ENCODE measurements at regions not wholly inside any gene's neighbourhood (a gene's known extent, or its start where the extent isn't known, plus 50 kb on each side); places are given as distances from the start of the nearest gene placed in this dataset.

GRCh38 chr12:131583090-131583712 lies 127.7 kb upstream of the SFSWAP start:
- Histone ChIP-seq H3K79me2 (replicated peaks; ENCODE audit: insufficient read depth, low read length) (no peaks in the 10 kb centered on the region), H3K27me3 (ENCODE audit: insufficient read depth, low read depth, low read length) (no peaks in the 10 kb centered on the region), H3K36me3 (ENCODE audit: insufficient read depth, low read length) (no peaks in the 10 kb centered on the region), H3K4me2 (ENCODE audit: low read length) (no peak overlapping the region), H3K9me2 (ENCODE audit: insufficient read depth, low read length) (no peaks in the 10 kb centered on the region), H4K20me1 (ENCODE audit: insufficient read depth) (no peaks in the 10 kb centered on the region), H3F3A (ENCODE audit: insufficient read depth, low read length, poor library complexity, severe bottlenecking) (no peaks in the 10 kb centered on the region), H3K27ac (ENCODE audit: low read length) (no peak overlapping the region), H3K4me3 (ENCODE audit: low read length) (no peak overlapping the region), H2AFZ (ENCODE audit: low read depth, low read length) (no peak overlapping the region), H3K9ac (ENCODE audit: low read length) (no peak overlapping the region), H3K9me3 (ENCODE audit: low read length) (no peaks in the 10 kb centered on the region)
- TF ChIP-seq TAF1 (IDR thresholded peaks at IDR 0.05; ENCODE audit: low read depth) (no peak), EP300 (conservative IDR thresholded peaks at IDR 0.05; ENCODE audit: poor library complexity, severe bottlenecking) (peak; percentile 23)

DNA sequence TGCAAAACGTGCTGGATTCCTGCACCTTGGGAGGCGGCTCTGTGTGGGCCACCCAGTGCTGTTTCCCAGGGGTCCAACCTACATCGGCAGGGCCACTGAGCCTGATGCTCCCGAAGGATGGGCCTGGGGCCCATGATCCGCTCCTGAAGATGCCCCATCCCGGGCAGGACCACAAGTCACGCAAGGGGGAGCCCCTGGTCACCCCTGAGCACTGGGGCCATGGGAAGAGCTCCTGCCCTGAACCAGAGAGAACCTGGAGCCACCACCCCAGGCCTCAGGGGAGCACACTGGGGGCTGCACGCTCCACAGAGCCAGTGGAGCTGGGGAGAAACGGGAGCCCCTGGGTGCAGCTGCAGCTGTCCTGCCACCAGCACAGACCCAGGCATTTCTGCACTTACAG lies 124.6 kb upstream of the SFSWAP start:
- Histone ChIP-seq H3F3A (ENCODE audit: insufficient read depth, low read length, poor library complexity, severe bottlenecking) (no peaks in the 10 kb centered on the region), H3K79me2 (replicated peaks; ENCODE audit: insufficient read depth, low read length) (no peaks in the 10 kb centered on the region), H2AFZ (ENCODE audit: low read depth, low read length) (no peak overlapping the region), H3K9me3 (ENCODE audit: low read length) (no peaks in the 10 kb centered on the region), H3K27me3 (ENCODE audit: insufficient read depth, low read depth, low read length) (no peaks in the 10 kb centered on the region), H4K20me1 (ENCODE audit: insufficient read depth) (no peaks in the 10 kb centered on the region), H3K4me3 (ENCODE audit: low read length) (no peak overlapping the region), H3K4me2 (ENCODE audit: low read length) (no peak overlapping the region), H3K36me3 (ENCODE audit: insufficient read depth, low read length) (no peaks in the 10 kb centered on the region), H3K27ac (ENCODE audit: low read length) (no peak overlapping the region), H3K9ac (ENCODE audit: low read length) (no peak overlapping the region), H3K9me2 (ENCODE audit: insufficient read depth, low read length) (no peaks in the 10 kb centered on the region)
- no peak for TF ChIP-seq RAD21 (conservative IDR thresholded peaks at IDR 0.05)
- TF ChIP-seq EZH2 (IDR thresholded peaks at IDR 0.05; ENCODE audit: borderline replicate concordance, insufficient read depth, low read length, poor library complexity, severe bottlenecking): no peak
- TF ChIP-seq SMC3 (conservative IDR thresholded peaks at IDR 0.05; ENCODE audit: poor library complexity): no peak
- TF ChIP-seq REST (IDR thresholded peaks at IDR 0.05; ENCODE audit: borderline replicate concordance): no peak

- Histone ChIP-seq H3F3A (ENCODE audit: insufficient read depth, low read length, poor library complexity, severe bottlenecking) (no peaks in the 10 kb centered on the region), H3K79me2 (replicated peaks; ENCODE audit: insufficient read depth, low read length) (no peaks in the 10 kb centered on the region), H2AFZ (ENCODE audit: low read depth, low read length) (no peak overlapping the region), H3K4me2 (ENCODE audit: low read length) (no peak overlapping the region), H3K4me3 (ENCODE audit: low read length) (no peak overlapping the region), H3K9ac (ENCODE audit: low read length) (no peak overlapping the region), H3K36me3 (ENCODE audit: insufficient read depth, low read length) (no peaks in the 10 kb centered on the region), H4K20me1 (ENCODE audit: insufficient read depth) (no peaks in the 10 kb centered on the region), H3K27ac (ENCODE audit: low read length) (no peak overlapping the region), H3K27me3 (ENCODE audit: insufficient read depth, low read depth, low read length) (no peaks in the 10 kb centered on the region), H3K9me2 (ENCODE audit: insufficient read depth, low read length) (no peaks in the 10 kb centered on the region), H3K9me3 (ENCODE audit: low read length) (no peaks in the 10 kb centered on the region)
- TF ChIP-seq EZH2 (IDR thresholded peaks at IDR 0.05; ENCODE audit: borderline replicate concordance, insufficient read depth, low read length, poor library complexity, severe bottlenecking): no peak
Observed at GRCh38 chr12:131586761-131587160, 124.1 kb upstream of the SFSWAP start.

All from neural cell (in vitro differentiated cells).